Suppressor macrophage treated with lipopolysaccharide for 1 hour (primary cell): ENCODE measurements at regions not wholly inside any gene's neighbourhood (a gene's known extent, or its start where the extent isn't known, plus 50 kb on each side); places are given as distances from the start of the nearest gene placed in this dataset.

Experiments used
- DNase-seq, 3 donors: peaks; one replicate each; pipeline ENCODE4 v3.0.0-alpha.2; 2020 to 2022

DNA sequence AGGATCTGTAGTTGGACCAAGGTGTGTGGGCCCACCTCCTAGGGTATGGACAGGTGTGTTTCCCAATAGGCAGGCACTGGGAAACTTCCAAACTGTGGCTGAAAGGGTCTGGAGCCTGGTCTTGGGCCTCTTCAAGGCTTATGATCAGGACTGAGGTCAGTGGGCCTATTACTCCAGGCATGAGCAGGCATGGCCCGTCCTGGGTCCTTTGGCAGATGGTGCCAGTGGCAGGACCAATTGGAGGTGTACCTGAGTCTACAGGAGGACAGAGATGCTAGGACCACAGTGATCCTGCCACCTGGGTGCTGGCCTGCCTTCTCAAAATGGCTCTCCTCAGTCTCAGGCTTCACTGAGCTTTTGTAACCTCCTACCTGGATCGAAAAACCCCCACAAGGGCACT, 95.4 kb downstream of the RAB18 start:
- no peak for DNase-seq

DNA sequence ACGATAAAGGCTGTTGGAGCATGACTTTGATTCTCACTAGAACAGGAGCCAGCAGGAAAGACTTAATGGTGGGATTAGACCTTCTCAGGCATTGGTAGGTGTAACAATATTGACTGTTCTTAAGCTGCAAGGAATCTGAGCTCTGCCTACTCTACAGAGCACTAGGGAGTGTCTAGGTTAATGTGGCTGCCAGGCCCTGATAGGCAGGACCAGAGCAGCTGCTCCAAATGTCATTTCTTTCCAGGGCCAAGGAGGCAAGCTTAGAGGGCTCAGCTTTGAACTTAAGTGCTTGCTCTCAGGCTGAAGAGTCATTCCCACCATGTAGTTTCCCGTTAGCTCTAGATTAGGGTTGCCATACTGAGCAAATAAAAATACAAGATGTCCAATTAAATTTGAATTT, 96.8 kb downstream of the RAB18 start:
- no peak for DNase-seq

DNA sequence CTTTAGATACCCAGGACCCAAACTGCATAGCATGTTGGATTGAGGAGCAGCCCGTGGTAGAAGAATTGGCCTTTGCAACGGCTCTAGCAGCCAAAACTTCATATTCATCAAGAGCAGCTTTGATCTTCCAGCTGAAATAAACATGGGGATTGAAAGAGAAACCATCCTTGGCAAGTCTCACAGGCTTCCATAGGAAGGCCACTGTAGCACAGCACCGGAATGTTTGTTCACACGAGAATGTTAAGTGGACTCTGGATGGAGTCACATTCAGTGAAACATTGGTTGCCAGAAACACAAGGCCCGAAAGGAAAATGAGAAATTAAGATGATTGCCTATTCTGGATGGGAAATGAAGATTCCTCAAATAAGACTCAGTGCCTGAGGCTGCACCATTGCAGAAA, 97.4 kb downstream of the RAB18 start:
- no peak for DNase-seq

DNA sequence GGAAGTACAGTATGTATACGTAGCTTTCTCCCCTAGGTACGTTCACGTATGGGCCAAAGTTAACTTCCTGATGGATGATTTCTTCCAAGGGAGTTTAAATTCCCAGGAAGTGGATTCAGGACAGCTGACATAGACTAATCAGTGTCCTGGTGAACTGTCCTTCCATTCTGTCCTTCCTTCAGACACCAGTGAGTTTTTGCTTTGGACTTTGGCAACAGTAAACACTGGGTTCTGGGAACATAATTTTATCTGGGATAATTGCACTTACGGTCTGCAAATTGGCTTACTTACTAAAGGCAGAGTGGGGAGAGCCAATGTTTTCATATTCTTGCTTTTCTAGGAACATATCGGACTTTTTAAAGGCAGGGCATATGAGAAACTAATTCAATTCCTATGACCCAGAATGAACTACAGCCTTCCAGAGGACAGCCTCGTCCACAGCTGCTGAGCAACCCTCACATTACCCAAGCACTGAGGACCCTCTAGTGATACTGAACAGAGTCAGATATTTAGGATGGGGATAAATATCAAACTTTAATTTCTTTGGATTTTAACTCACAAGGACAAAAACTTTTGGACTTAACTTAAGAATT, 97.9 kb downstream of the RAB18 start:
- no peak for DNase-seq

- DNase-seq = no peak
Measured at GRCh38 chr10:27603104-27603503, 99.0 kb downstream of the RAB18 start.

DNA sequence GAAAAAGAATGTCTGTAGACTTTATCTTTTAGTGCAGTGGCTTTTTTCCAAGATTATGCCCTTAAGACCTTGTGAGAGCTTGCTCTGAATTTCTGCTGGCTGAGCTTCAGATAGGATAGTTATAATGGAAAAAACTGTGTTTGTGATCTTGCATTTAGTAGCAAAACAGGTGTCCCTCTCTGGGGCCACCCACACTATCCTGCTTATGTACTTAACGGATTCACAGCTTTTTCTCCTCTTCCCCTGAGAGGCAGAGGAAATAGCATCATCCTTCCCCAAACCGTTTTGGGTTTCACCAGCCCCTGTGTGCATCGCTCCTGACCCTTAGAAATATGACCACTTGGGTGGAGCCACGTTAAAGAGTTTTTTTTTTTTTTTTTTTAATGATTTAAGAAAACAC, 101.2 kb downstream of the RAB18 start:
- DNase-seq = no peak

DNA sequence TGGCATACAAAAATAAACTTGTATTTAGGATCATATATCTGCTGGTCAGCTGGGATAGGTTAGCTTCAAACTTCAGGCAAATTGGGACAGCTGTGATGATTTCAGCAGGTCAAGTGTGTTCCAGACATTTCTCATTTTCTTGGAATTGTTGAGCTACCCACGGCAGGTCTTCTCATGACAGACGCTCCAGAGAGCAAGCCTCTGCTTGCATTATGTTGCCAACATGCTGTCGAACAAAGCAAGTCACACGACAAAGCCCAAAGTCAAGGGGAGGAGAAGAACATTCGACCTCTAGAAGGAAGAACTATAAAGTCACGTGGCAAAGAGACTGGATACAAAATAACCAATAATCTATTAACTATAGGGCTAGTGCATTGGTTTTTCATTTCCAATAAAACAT, 103.5 kb downstream of the RAB18 start:
- DNase-seq = no peak

- DNase-seq = peak in 1 of 3 donors; percentile 3
Measured at GRCh38 chr10:27611236-27611635, 107.1 kb downstream of the RAB18 start.

DNA sequence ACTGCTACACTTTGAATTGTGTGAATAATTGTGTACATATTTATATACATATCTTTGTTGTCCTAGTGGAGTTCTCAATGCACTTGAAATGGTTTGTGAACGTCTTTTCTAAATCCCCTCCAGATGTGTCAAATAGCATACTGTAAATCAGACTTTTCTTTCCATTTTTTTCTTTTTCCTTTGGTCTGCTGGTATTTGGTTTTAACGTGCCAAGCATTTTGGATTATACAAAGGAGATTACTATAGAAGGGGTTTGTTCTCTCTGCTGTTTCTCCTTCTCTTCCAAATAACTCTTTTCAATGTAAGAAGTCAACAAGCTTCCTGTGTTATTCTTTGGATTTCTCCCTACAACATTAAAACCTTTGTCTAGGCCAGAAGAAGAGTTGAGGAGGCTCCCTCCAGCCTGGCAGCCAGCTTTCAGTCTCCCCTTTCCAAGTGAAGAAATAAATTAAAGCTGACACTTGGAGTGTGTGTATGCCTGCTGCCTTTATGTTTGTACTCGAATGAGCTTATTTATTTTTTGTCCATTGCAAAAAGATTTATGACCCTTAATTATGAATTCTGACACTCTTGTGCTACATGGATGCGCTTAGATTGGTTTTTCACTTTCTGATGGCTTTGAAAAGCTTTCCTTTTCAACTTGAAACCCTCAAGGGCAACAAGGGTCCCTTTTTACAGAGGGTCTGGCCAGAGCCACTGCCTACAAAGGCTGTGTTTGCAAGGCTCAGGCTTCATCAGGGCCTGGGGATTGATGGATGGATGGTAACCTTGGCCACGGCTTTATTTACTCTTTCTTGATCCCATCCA, 107.8 kb downstream of the RAB18 start:
- DNase-seq = no peak

GRCh38 chr10:27612551-27613035, 108.5 kb downstream of the RAB18 start:
- DNase-seq = no peak

GRCh38 chr10:27614776-27615175, 110.7 kb downstream of the RAB18 start:
- no peak for DNase-seq

- no peak for DNase-seq
Measured at GRCh38 chr10:27618036-27618615, 114.0 kb downstream of the RAB18 start.

DNA sequence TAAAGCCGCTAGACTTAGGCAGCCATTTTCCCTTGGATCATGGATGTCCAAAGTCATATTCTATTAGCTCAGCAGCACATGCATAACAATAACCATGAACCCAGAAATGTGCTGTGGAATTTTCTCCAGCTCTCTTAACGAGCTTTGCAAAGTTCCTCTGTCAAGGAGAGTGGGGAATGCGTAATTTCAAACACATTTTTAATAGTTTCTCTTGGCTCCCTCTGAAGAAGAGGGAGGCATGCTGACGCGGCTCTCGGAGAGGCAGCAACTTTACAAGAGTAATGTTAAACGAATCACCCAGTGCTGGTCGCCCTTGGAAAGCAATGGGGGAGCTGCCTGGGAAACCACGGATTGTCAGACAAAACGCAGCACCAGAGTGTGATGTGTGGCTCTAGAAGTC, 114.8 kb downstream of the RAB18 start:
- DNase-seq = no peak

GRCh38 chr10:27619329-27619728, 115.2 kb downstream of the RAB18 start:
- DNase-seq = no peak

GRCh38 chr10:27620430-27621397, 116.6 kb downstream of the RAB18 start:
- DNase-seq = no peak

- DNase-seq = no peak
Measured at GRCh38 chr10:27621461-27621860, 117.4 kb downstream of the RAB18 start.

GRCh38 chr10:27622596-27622995, 118.5 kb downstream of the RAB18 start:
- peak in 2 of 3 donors; percentile 46 to 47 for DNase-seq
